Stimulated activated CD4-positive, alpha-beta T cell treated with anti-CD3 and anti-CD28 coated beads, Interleukin-4, amount 100 ng/mL, for 48 hours (primary cell): ENCODE measurements at regions not wholly inside any gene's neighbourhood (a gene's known extent, or its start where the extent isn't known, plus 50 kb on each side); places are given as distances from the start of the nearest gene placed in this dataset.

Experiments
- DNase-seq, 2 donors: peaks; one replicate each; pipeline ENCODE4 v3.0.0-alpha.2; 2020; ENCODE audit warnings: low read depth in 2 of 2

GRCh38 chr3:14590569-14590968, 50.4 kb upstream of the GRIP2 start:
- no peak for DNase-seq

GRCh38 chr3:14592390-14592789, 52.2 kb upstream of the GRIP2 start:
- no peak for DNase-seq

- DNase-seq = no peak
These were observed 52.7 kb upstream of the GRIP2 start for GRCh38 chr3:14592836-14593235.

GRCh38 chr3:14594234-14594633, 54.1 kb upstream of the GRIP2 start:
- no peak for DNase-seq

GRCh38 chr3:14595561-14595960, 55.4 kb upstream of the GRIP2 start:
- no peak for DNase-seq

GRCh38 chr3:14597266-14597665, 54.3 kb upstream of the CCDC174 start:
- DNase-seq = no peak

- DNase-seq = peak; percentile 33 to 63
These were observed 53.4 kb upstream of the CCDC174 start for GRCh38 chr3:14598143-14598569.

GRCh38 chr3:14599488-14599887, 52.1 kb upstream of the CCDC174 start:
- DNase-seq = no peak

- DNase-seq = no peak
These were observed 51.5 kb upstream of the CCDC174 start for GRCh38 chr3:14600075-14600474.

GRCh38 chr3:14600856-14601610, 50.5 kb upstream of the CCDC174 start:
- DNase-seq = no peak

GRCh38 chr3:14601692-14602005, 49.9 kb upstream of the CCDC174 start:
- no peak for DNase-seq
